Progenitor cell of endocrine pancreas (in vitro differentiated cells): ENCODE measurements at regions not wholly inside any gene's neighbourhood (a gene's known extent, or its start where the extent isn't known, plus 50 kb on each side); places are given as distances from the start of the nearest gene placed in this dataset.
A peak's percentile ranks its signal among the peaks of the same experiment; 100 is the strongest.

Experiments used
- DNase-seq: peaks from one replicate; pipeline ENCODE4 v3.0.0; 2021; ENCODE audit warnings: low spot score; ENCODE audit not compliant: unreplicated experiment
- H3K27ac Mint-ChIP-seq: 2 replicates; pipeline ENCODE4 v1.8.0; 2021; ENCODE audit warnings: mild to moderate bottlenecking, moderate library complexity, mixed read lengths
- H3K27me3 Mint-ChIP-seq: 2 replicates; pipeline ENCODE4 v1.8.0; 2021; ENCODE audit warnings: mixed read lengths
- H3K36me3 Mint-ChIP-seq: 2 replicates; pipeline ENCODE4 v1.8.0; 2022; ENCODE audit warnings: mixed read lengths; ENCODE audit not compliant: insufficient read depth
- H3K4me1 Mint-ChIP-seq: 2 replicates; pipeline ENCODE4 v1.8.0; 2021; ENCODE audit warnings: low read depth, mixed read lengths
- H3K4me3 Mint-ChIP-seq: 2 replicates; pipeline ENCODE4 v1.8.0; 2021; ENCODE audit warnings: low read depth, mild to moderate bottlenecking, moderate library complexity, mixed read lengths
- H3K9me3 Mint-ChIP-seq: 2 replicates; pipeline ENCODE4 v1.8.0; 2021; ENCODE audit warnings: low read depth, mixed read lengths
- TF ChIP-seq, protein P1 (sequence below): fragments of 200-600 bp; sonication (generic); IDR thresholded peaks from one replicate; pipeline ENCODE4 v1.5.0; 2021; ENCODE audit warnings: antibody characterized with exemption, mild to moderate bottlenecking; ENCODE audit not compliant: unreplicated experiment

DNA sequence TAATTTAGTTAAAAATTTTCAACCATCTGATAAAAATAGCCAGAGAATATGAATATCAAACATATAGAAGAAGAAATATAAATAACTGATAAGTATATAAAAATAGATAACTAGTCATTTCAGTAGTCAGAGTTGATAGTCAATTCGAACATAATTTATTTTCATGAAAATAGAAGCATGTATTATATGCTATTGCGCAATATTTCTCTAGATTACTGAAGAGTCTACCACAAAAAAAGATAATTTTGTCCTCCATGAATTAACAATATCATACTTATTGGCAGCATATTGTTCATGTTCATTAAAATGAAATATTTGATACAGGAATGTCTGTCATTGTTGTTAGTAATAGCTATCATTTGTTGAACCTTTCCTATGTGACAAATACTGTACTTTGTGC, 376.2 kb upstream of the TOM1L1 start:
- H3K4me1 Mint-ChIP-seq, result peaks cover 6% of the 10 kb centered on the region
- no peak for DNase-seq
- H3K27ac Mint-ChIP-seq, result no peak overlapping the region
- TF ChIP-seq, protein P1, sequence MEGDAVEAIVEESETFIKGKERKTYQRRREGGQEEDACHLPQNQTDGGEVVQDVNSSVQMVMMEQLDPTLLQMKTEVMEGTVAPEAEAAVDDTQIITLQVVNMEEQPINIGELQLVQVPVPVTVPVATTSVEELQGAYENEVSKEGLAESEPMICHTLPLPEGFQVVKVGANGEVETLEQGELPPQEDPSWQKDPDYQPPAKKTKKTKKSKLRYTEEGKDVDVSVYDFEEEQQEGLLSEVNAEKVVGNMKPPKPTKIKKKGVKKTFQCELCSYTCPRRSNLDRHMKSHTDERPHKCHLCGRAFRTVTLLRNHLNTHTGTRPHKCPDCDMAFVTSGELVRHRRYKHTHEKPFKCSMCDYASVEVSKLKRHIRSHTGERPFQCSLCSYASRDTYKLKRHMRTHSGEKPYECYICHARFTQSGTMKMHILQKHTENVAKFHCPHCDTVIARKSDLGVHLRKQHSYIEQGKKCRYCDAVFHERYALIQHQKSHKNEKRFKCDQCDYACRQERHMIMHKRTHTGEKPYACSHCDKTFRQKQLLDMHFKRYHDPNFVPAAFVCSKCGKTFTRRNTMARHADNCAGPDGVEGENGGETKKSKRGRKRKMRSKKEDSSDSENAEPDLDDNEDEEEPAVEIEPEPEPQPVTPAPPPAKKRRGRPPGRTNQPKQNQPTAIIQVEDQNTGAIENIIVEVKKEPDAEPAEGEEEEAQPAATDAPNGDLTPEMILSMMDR, result no peak
- H3K4me3 Mint-ChIP-seq, result no peak overlapping the region
- no peaks in the 10 kb centered on the region for H3K36me3 Mint-ChIP-seq
- H3K9me3 Mint-ChIP-seq, result no peaks in the 10 kb centered on the region
- H3K27me3 Mint-ChIP-seq, result no peaks in the 10 kb centered on the region

DNA sequence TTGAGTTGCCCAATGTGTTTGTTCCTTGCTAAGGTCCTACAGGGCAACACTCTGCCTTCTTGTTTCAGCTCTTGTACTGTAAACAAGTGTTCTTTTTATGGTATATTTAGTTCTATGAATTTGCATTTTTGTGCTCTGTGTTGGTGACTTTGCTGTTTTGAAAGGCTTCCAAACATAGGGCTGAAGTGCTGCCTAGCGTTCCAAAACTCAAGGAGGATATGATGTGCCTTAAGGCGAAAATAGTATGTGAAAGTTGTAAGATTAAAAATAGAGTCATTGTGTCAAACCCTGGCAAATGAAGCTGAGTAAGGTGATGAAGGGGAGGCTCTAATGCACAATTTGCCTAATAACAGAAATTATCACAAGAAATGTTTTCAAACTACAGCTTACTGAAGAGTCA, 372.7 kb upstream of the TOM1L1 start:
- Mint-ChIP-seq H3K36me3 (no peaks in the 10 kb centered on the region), H3K4me1 (no peaks in the 10 kb centered on the region), H3K27me3 (no peaks in the 10 kb centered on the region), H3K9me3 (no peaks in the 10 kb centered on the region), H3K4me3 (no peak overlapping the region), H3K27ac (no peak overlapping the region)
- DNase-seq, result no peak
- TF ChIP-seq, protein P1, result no peak

DNA sequence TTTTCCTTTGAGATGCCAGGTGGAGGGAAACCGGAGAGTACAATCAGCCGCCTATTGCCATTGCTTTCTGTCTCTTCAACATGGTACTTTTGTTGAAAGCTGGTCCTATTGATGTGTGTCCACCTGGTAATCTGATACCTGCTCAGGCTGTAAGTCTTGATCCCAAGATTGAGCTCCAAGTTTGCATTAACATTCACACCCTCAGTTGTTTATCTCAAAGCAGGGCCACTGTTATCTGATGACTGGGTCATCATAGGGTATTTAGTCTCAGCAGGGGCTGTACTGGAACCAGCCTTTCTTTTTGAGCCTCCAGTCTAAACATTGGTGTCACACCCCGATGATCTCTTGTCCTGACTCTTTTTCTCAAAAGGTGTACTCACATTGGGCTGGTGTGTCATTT, 370.3 kb upstream of the TOM1L1 start:
- TF ChIP-seq, protein P1, result no peak
- no peak overlapping the region for H3K4me3 Mint-ChIP-seq
- H3K36me3 Mint-ChIP-seq, result no peaks in the 10 kb centered on the region
- H3K27ac Mint-ChIP-seq, result no peak overlapping the region
- H3K27me3 Mint-ChIP-seq, result no peaks in the 10 kb centered on the region
- DNase-seq, result no peak
- no peaks in the 10 kb centered on the region for H3K4me1 Mint-ChIP-seq
- no peaks in the 10 kb centered on the region for H3K9me3 Mint-ChIP-seq

DNA sequence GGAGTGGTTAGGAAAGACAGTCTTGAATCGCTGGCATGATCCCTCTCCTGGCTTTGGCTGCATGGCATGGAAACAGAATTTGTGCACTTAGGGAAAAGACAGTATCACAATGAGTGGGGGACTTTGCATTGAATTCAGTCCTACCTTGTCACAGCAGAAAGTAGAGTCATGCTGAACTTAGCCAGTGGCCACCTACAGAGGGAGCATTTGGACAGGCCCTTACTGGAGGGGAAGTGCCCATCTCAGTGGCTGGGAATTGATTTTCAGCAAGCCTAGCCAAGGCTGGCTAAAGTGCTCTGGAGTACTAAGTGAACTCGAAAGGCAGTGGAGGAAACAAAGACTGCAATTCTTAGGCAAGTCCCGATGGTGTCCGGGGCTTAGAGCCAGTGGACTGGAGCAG, 364.3 kb upstream of the TOM1L1 start:
- no peaks in the 10 kb centered on the region for H3K9me3 Mint-ChIP-seq

DNA sequence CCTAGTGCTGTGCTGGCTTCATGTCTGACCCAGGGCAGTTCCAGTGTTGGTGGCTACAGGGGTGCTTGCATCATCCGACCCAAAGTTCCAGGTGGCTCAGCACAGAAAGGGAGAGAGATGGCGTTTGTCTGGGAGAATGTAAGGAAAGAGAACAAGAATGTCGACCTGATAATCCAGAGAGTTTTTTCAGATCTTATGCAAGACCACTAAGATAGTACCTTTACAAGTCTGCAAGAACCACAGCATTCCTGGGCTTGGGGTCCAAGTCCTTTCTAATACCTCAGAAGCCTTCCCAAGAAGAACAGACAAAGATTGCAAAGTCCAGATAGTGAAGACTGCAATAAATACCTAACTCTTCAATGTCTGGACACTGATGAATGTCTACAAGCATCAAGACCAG, 363.0 kb upstream of the TOM1L1 start:
- TF ChIP-seq, protein P1, result no peak
- Mint-ChIP-seq H3K27me3 (no peaks in the 10 kb centered on the region), H3K9me3 (no peaks in the 10 kb centered on the region), H3K27ac (no peak overlapping the region), H3K4me3 (no peak overlapping the region), H3K4me1 (no peaks in the 10 kb centered on the region), H3K36me3 (no peaks in the 10 kb centered on the region)
- DNase-seq, result no peak

More for the DNA sequence above, 364.3 kb upstream of the TOM1L1 start:
- no peaks in the 10 kb centered on the region for H3K4me1 Mint-ChIP-seq
- no peak overlapping the region for H3K27ac Mint-ChIP-seq
- TF ChIP-seq, protein P1, result no peak
- DNase-seq, result no peak
- H3K27me3 Mint-ChIP-seq, result no peaks in the 10 kb centered on the region
- H3K36me3 Mint-ChIP-seq, result no peaks in the 10 kb centered on the region
- no peak overlapping the region for H3K4me3 Mint-ChIP-seq

DNA sequence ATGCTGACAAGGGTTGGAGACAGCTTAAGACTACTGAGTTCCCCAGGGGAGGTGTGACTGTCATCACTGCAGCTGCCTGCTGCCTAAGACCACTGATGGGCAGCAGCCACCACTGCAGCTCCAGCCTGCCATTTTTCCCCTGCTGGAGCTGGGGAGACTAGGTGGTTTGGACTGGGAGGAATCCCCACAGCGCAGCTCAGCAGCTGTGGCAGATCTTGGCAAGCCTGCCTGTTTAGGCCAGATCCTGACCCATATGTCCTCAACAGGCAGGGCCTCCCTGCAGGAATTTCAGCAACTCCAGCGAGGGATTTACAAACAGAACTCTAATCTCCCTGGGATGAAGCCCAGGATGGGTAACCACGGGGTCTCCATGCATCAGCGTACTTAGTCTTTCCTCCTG, 356.4 kb upstream of the TOM1L1 start:
- no peaks in the 10 kb centered on the region for H3K36me3 Mint-ChIP-seq
- H3K9me3 Mint-ChIP-seq, result no peaks in the 10 kb centered on the region
- H3K4me1 Mint-ChIP-seq, result no peaks in the 10 kb centered on the region
- TF ChIP-seq, protein P1, result peak; percentile 34
- DNase-seq, result no peak
- no peak overlapping the region for H3K4me3 Mint-ChIP-seq
- H3K27me3 Mint-ChIP-seq, result no peaks in the 10 kb centered on the region
- no peak overlapping the region for H3K27ac Mint-ChIP-seq
